ENCODE measurements at regions not wholly inside any gene's neighbourhood (a gene's known extent, or its start where the extent isn't known, plus 50 kb on each side); places are given as distances from the start of the nearest gene placed in this dataset.

GRCh38 chr7:26001662-26002244 lies 150.2 kb upstream of the NFE2L3 start:
- TF ChIP-seq EZH2phosphoT487 (IDR thresholded peaks at IDR 0.05; ENCODE audit: borderline replicate concordance): no peak
- TF ChIP-seq SRF (IDR thresholded peaks at IDR 0.05; ENCODE audit: low read depth): no peak
- TF ChIP-seq REST (IDR thresholded peaks at IDR 0.05; ENCODE audit: low read depth): no peak
- TF ChIP-seq, protein P1, sequence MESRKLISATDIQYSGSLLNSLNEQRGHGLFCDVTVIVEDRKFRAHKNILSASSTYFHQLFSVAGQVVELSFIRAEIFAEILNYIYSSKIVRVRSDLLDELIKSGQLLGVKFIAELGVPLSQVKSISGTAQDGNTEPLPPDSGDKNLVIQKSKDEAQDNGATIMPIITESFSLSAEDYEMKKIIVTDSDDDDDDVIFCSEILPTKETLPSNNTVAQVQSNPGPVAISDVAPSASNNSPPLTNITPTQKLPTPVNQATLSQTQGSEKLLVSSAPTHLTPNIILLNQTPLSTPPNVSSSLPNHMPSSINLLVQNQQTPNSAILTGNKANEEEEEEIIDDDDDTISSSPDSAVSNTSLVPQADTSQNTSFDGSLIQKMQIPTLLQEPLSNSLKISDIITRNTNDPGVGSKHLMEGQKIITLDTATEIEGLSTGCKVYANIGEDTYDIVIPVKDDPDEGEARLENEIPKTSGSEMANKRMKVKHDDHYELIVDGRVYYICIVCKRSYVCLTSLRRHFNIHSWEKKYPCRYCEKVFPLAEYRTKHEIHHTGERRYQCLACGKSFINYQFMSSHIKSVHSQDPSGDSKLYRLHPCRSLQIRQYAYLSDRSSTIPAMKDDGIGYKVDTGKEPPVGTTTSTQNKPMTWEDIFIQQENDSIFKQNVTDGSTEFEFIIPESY (IDR thresholded peaks at IDR 0.05; ENCODE audit: extremely low read depth, insufficient replicate concordance, low read length): no peak
- TF ChIP-seq EZH2 (IDR thresholded peaks at IDR 0.05): no peak
- TF ChIP-seq POLR2A (IDR thresholded peaks at IDR 0.05; ENCODE audit: borderline replicate concordance, extremely low read depth, insufficient read depth, insufficient read length): no peak
- TF ChIP-seq, protein P2, sequence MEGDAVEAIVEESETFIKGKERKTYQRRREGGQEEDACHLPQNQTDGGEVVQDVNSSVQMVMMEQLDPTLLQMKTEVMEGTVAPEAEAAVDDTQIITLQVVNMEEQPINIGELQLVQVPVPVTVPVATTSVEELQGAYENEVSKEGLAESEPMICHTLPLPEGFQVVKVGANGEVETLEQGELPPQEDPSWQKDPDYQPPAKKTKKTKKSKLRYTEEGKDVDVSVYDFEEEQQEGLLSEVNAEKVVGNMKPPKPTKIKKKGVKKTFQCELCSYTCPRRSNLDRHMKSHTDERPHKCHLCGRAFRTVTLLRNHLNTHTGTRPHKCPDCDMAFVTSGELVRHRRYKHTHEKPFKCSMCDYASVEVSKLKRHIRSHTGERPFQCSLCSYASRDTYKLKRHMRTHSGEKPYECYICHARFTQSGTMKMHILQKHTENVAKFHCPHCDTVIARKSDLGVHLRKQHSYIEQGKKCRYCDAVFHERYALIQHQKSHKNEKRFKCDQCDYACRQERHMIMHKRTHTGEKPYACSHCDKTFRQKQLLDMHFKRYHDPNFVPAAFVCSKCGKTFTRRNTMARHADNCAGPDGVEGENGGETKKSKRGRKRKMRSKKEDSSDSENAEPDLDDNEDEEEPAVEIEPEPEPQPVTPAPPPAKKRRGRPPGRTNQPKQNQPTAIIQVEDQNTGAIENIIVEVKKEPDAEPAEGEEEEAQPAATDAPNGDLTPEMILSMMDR (IDR thresholded peaks at IDR 0.05 in 2 of 3, conservative IDR thresholded peaks at IDR 0.05 in 1 of 3; ENCODE audit: borderline replicate concordance in 1 of 3, insufficient read depth in 1 of 3, low read depth in 2 of 3, low read length in 2 of 3): no peak
- no peak for TF ChIP-seq SP1 (IDR thresholded peaks at IDR 0.05; ENCODE audit: low read depth)
- TF ChIP-seq MAX (IDR thresholded peaks at IDR 0.05): no peak
- TF ChIP-seq ZFX (IDR thresholded peaks at IDR 0.05): no peak
- no peak for TF ChIP-seq POLR2AphosphoS5 (IDR thresholded peaks at IDR 0.05; ENCODE audit: low read depth, low read length)
- TF ChIP-seq CBX3 (IDR thresholded peaks at IDR 0.05; ENCODE audit: low read depth): no peak
- no peak for TF ChIP-seq ZNF274 (IDR thresholded peaks at IDR 0.05; ENCODE audit: low read depth, low read length)
- TF ChIP-seq YY1 (IDR thresholded peaks at IDR 0.05; ENCODE audit: extremely low read depth, insufficient replicate concordance, low read depth, low read length): no peak

Measured in HCT116 (cell line).